Stomach (tissue), 4 donors: ENCODE measurements at regions not wholly inside any gene's neighbourhood (a gene's known extent, or its start where the extent isn't known, plus 50 kb on each side); places are given as distances from the start of the nearest gene placed in this dataset.

ENCODE experiments used
- POLR2A ChIP-seq, 4 donors: fragments of 450-650 bp; IDR thresholded peaks; one replicate each; pipeline ENCODE4 v1.6.1; 2016; ENCODE audit warnings: antibody characterized with exemption in 4 of 4, control low read depth in 2 of 4, mild to moderate bottlenecking in 1 of 4, moderate library complexity in 1 of 4
- TF ChIP-seq, protein P1 (sequence below), 7 experiments: fragments of 450-650 bp in 4 of 7; fragments of 200-600 bp in 3 of 7; sonication (generic) in 3 of 7; IDR thresholded peaks; one replicate each; pipeline ENCODE4 v1.5.1; 2016 to 2019; ENCODE audit warnings: antibody characterized with exemption in 7 of 7, control low read depth in 2 of 7, mild to moderate bottlenecking in 1 of 7

DNA sequence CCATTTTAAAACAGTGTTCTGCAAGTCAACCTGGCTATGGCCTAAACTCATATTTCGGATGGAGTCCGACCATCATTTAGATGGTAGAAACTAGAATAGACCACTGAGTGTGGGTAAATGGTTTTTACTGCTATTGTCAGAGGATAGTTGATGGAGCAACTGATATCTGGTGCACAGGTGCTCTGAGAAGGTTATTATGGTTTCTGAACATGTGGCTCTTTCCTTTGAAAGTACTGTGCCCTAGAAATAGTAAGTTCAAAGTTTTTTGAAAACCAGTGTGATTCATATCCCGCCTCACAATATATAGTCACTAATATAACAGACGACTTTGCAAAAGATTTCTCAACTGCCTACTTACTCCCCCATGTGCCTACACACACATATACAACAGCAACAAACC lies 64.4 kb upstream of the BTG1 start:
- TF ChIP-seq, protein P1, sequence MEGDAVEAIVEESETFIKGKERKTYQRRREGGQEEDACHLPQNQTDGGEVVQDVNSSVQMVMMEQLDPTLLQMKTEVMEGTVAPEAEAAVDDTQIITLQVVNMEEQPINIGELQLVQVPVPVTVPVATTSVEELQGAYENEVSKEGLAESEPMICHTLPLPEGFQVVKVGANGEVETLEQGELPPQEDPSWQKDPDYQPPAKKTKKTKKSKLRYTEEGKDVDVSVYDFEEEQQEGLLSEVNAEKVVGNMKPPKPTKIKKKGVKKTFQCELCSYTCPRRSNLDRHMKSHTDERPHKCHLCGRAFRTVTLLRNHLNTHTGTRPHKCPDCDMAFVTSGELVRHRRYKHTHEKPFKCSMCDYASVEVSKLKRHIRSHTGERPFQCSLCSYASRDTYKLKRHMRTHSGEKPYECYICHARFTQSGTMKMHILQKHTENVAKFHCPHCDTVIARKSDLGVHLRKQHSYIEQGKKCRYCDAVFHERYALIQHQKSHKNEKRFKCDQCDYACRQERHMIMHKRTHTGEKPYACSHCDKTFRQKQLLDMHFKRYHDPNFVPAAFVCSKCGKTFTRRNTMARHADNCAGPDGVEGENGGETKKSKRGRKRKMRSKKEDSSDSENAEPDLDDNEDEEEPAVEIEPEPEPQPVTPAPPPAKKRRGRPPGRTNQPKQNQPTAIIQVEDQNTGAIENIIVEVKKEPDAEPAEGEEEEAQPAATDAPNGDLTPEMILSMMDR (IDR thresholded peaks at IDR 0.05) = no peak
- TF ChIP-seq POLR2A (IDR thresholded peaks at IDR 0.05) = no peak
